OCI-LY1 (cell line): ENCODE measurements at regions not wholly inside any gene's neighbourhood (a gene's known extent, or its start where the extent isn't known, plus 50 kb on each side); places are given as distances from the start of the nearest gene placed in this dataset.
"Not testable (repeated sequence)": the region's sequence is repeated elsewhere in the genome, so short reads cannot be mapped to it uniquely, and the experiment has no call there.

Experiments used
- H2AFZ ChIP-seq: fragments of 200-600 bp; sonication (generic), shearing (Covaris generic); 2 replicates; pipeline ENCODE4 v1.6.0; 2014; ENCODE audit warnings: antibody characterized with exemption, mild to moderate bottlenecking, low read length
- H3F3A ChIP-seq: fragments of 200-600 bp; sonication (generic), shearing (Covaris generic); 2 replicates; pipeline ENCODE4 v1.6.0; 2014; ENCODE audit warnings: mild to moderate bottlenecking, antibody characterized with exemption, low read length, moderate library complexity; ENCODE audit not compliant: insufficient read depth
- H3K27ac ChIP-seq: fragments of 200-600 bp; sonication (generic); 2 replicates; pipeline ENCODE4 v1.5.1; 2014; ENCODE audit warnings: low read length, mixed run types, mild to moderate bottlenecking, low read depth; ENCODE audit not compliant: poor library complexity, severe bottlenecking
- H3K27me3 ChIP-seq: fragments of 200-600 bp; sonication (generic); 2 replicates; pipeline ENCODE4 v1.6.0; 2014; ENCODE audit warnings: antibody characterized with exemption, mild to moderate bottlenecking, low read length, moderate library complexity; ENCODE audit not compliant: insufficient read depth
- H3K36me3 ChIP-seq: fragments of 200-600 bp; sonication (generic); 2 replicates; pipeline ENCODE4 v1.6.1; 2014; ENCODE audit warnings: mild to moderate bottlenecking, antibody characterized with exemption, low read length, moderate library complexity, mixed read lengths; ENCODE audit not compliant: insufficient read depth
- H3K4me1 ChIP-seq: fragments of 200-600 bp; sonication (generic); 2 replicates; pipeline ENCODE4 v1.5.1; 2014; ENCODE audit warnings: mild to moderate bottlenecking, low read length, moderate library complexity; ENCODE audit not compliant: insufficient read depth, severe bottlenecking
- H3K4me2 ChIP-seq: fragments of 200-600 bp; sonication (generic), shearing (Covaris generic); 2 replicates; pipeline ENCODE4 v1.6.1; 2014; ENCODE audit warnings: low read length
- H3K4me3 ChIP-seq: fragments of 200-600 bp; sonication (generic); 2 replicates; pipeline ENCODE4 v1.5.1; 2014; ENCODE audit warnings: low read length, low read depth, mild to moderate bottlenecking, mixed read lengths; ENCODE audit not compliant: poor library complexity, severe bottlenecking
- H3K79me2 ChIP-seq: fragments of 200-600 bp; shearing (Covaris generic); 2 replicates; pipeline ENCODE4 v1.6.1; 2016; ENCODE audit warnings: mixed run types, low read length, mixed read lengths; ENCODE audit not compliant: insufficient read depth
- H3K9ac ChIP-seq: fragments of 200-600 bp; sonication (generic), shearing (Covaris generic); 2 replicates; pipeline ENCODE4 v1.6.1; 2014; ENCODE audit warnings: mild to moderate bottlenecking, low read length, mixed read lengths
- H3K9me2 ChIP-seq: fragments of 200-600 bp; sonication (generic), shearing (Covaris generic); 2 replicates; pipeline ENCODE4 v1.6.1; 2014; ENCODE audit warnings: low read depth, mild to moderate bottlenecking, low read length, mixed read lengths
- H3K9me3 ChIP-seq: fragments of 200-600 bp; shearing (Covaris generic); 2 replicates; pipeline ENCODE4 v1.6.1; 2014; ENCODE audit warnings: low read length, mixed read lengths
- H4K20me1 ChIP-seq: fragments of 200-600 bp; sonication (generic), shearing (Covaris generic); 2 replicates; pipeline ENCODE4 v1.6.0; 2016; ENCODE audit warnings: mild to moderate bottlenecking, low read length; ENCODE audit not compliant: insufficient read depth
- CTCF ChIP-seq: fragments of 200-600 bp; sonication (generic), shearing (Covaris generic); IDR thresholded peaks from 2 replicates; pipeline ENCODE4 v1.5.1; 2017; ENCODE audit warnings: mild to moderate bottlenecking, antibody characterized with exemption, low read length, moderate library complexity, mixed read lengths
- EZH2 ChIP-seq: fragments of 200-600 bp; sonication (generic), shearing (Covaris generic); IDR thresholded peaks from 2 replicates; pipeline ENCODE4 v1.8.0; 2017; ENCODE audit warnings: borderline replicate concordance, mixed run types, mild to moderate bottlenecking, antibody characterized with exemption, low read length, moderate library complexity, mixed read lengths

GRCh38 chr13:67509018-67509417 lies 278.9 kb upstream of the PCDH9 start:
- H3K9me3 ChIP-seq = no peaks in the 10 kb centered on the region
- TF ChIP-seq EZH2 = no peak
- TF ChIP-seq CTCF = no peak
- no peak overlapping the region for H3K9ac ChIP-seq
- no peak overlapping the region for H2AFZ ChIP-seq
- H3F3A ChIP-seq = no peaks in the 10 kb centered on the region
- no peak overlapping the region for H3K27ac ChIP-seq
- no peaks in the 10 kb centered on the region for H3K4me1 ChIP-seq
- no peak overlapping the region for H3K4me3 ChIP-seq
- H3K36me3 ChIP-seq = no peaks in the 10 kb centered on the region
- no peaks in the 10 kb centered on the region for H4K20me1 ChIP-seq
- no peak overlapping the region for H3K4me2 ChIP-seq
- no peaks in the 10 kb centered on the region for H3K9me2 ChIP-seq
- H3K27me3 ChIP-seq = no peaks in the 10 kb centered on the region
- H3K79me2 ChIP-seq = no peaks in the 10 kb centered on the region

- H3K36me3 ChIP-seq, H3K9me3 ChIP-seq, H2AFZ ChIP-seq, H3K27ac ChIP-seq, H3K4me3 ChIP-seq, H3K9me2 ChIP-seq, H3K27me3 ChIP-seq, H3F3A ChIP-seq, H3K4me2 ChIP-seq, H3K4me1 ChIP-seq, H3K79me2 ChIP-seq, H3K9ac ChIP-seq, H4K20me1 ChIP-seq: not testable (repeated sequence)
Measured at GRCh38 chr13:67508275-67508674, 278.1 kb upstream of the PCDH9 start.

GRCh38 chr13:67506407-67506806 lies 276.3 kb upstream of the PCDH9 start:
- TF ChIP-seq EZH2 = no peak
- TF ChIP-seq CTCF = no peak

GRCh38 chr13:67505376-67505775 lies 275.2 kb upstream of the PCDH9 start:
- TF ChIP-seq EZH2 = no peak
- TF ChIP-seq CTCF = no peak
- no peaks in the 10 kb centered on the region for H3K27me3 ChIP-seq

More at GRCh38 chr13:67506407-67506806, 276.3 kb upstream of the PCDH9 start:
- H3K9me3 ChIP-seq = no peaks in the 10 kb centered on the region
- no peaks in the 10 kb centered on the region for H4K20me1 ChIP-seq
- no peak overlapping the region for H3K9ac ChIP-seq
- H3K4me2 ChIP-seq = no peak overlapping the region
- H3K27ac ChIP-seq = no peak overlapping the region
- no peaks in the 10 kb centered on the region for H3F3A ChIP-seq
- no peaks in the 10 kb centered on the region for H3K36me3 ChIP-seq
- H3K9me2 ChIP-seq = no peaks in the 10 kb centered on the region
- H3K27me3 ChIP-seq = no peaks in the 10 kb centered on the region
- H3K79me2 ChIP-seq = no peaks in the 10 kb centered on the region
- H3K4me3 ChIP-seq = no peak overlapping the region
- no peak overlapping the region for H2AFZ ChIP-seq
- H3K4me1 ChIP-seq = no peaks in the 10 kb centered on the region

More at GRCh38 chr13:67505376-67505775, 275.2 kb upstream of the PCDH9 start:
- no peaks in the 10 kb centered on the region for H3F3A ChIP-seq
- H3K9me3 ChIP-seq = no peaks in the 10 kb centered on the region
- H3K27ac ChIP-seq = no peak overlapping the region
- H3K9me2 ChIP-seq = no peaks in the 10 kb centered on the region
- H3K36me3 ChIP-seq = no peaks in the 10 kb centered on the region
- H3K9ac ChIP-seq = no peak overlapping the region
- H3K4me1 ChIP-seq = no peaks in the 10 kb centered on the region
- H3K79me2 ChIP-seq = no peaks in the 10 kb centered on the region
- no peak overlapping the region for H2AFZ ChIP-seq
- H4K20me1 ChIP-seq = no peaks in the 10 kb centered on the region
- no peak overlapping the region for H3K4me2 ChIP-seq
- H3K4me3 ChIP-seq = no peak overlapping the region
